Neural crest cell (in vitro differentiated cells): ENCODE measurements at regions not wholly inside any gene's neighbourhood (a gene's known extent, or its start where the extent isn't known, plus 50 kb on each side); places are given as distances from the start of the nearest gene placed in this dataset.
"Not testable (repeated sequence)": the region's sequence is repeated elsewhere in the genome, so short reads cannot be mapped to it uniquely, and the experiment has no call there.

Source experiments
- DNase-seq: peaks from one replicate; pipeline ENCODE4 v3.0.0; 2021; ENCODE audit warnings: low read depth, mixed read lengths, low spot score
- H3K27ac Mint-ChIP-seq: one replicate; pipeline ENCODE4 v1.8.0; 2021; ENCODE audit warnings: mild to moderate bottlenecking, mixed read lengths; ENCODE audit not compliant: unreplicated experiment
- H3K27me3 Mint-ChIP-seq: 2 replicates; pipeline ENCODE4 v1.8.0; 2021; ENCODE audit warnings: low read depth, mild to moderate bottlenecking, mixed read lengths
- H3K36me3 Mint-ChIP-seq: 2 replicates; pipeline ENCODE4 v1.8.0; 2021; ENCODE audit warnings: low read depth, mild to moderate bottlenecking, mixed read lengths
- H3K4me1 Mint-ChIP-seq: 2 replicates; pipeline ENCODE4 v1.8.0; 2021; ENCODE audit warnings: mixed read lengths
- H3K4me3 Mint-ChIP-seq: one replicate; pipeline ENCODE4 v1.8.0; 2021; ENCODE audit warnings: mild to moderate bottlenecking, mixed read lengths
- H3K9me3 Mint-ChIP-seq: 2 replicates; pipeline ENCODE4 v1.8.0; 2021; ENCODE audit warnings: mixed read lengths
- TF ChIP-seq, protein P1 (sequence below): fragments of 200-600 bp; sonication (generic); conservative IDR thresholded peaks from 2 replicates; pipeline ENCODE4 v1.5.0; 2021; ENCODE audit warnings: antibody characterized with exemption, mild to moderate bottlenecking

DNA sequence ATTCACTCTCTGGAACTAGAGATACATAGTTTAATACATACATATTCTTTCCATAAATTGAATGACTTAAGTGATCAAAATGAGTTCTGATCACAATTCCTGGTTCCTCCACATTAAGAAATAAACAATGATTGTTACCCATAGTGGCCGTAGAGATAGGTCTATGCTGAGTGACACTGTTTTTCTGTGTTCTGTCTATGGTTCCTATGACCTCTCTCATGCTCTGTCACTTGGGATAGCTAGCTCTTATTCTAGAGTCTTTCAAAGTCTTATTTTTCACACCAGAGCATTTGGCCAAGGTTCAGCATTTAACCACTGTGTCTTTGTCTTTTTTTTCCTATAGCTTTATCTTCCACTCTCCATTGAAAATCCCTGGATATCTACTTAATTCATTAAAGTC lies 132.4 kb downstream of the GOLGA6L6 start:
- DNase-seq: no peak
- Mint-ChIP-seq H3K4me3 (no peak overlapping the region), H3K36me3 (peaks cover 4% of the 10 kb centered on the region), H3K27me3 (no peaks in the 10 kb centered on the region), H3K4me1 (no peaks in the 10 kb centered on the region), H3K9me3 (peaks cover 2% of the 10 kb centered on the region), H3K27ac (no peak overlapping the region)
- TF ChIP-seq, protein P1, sequence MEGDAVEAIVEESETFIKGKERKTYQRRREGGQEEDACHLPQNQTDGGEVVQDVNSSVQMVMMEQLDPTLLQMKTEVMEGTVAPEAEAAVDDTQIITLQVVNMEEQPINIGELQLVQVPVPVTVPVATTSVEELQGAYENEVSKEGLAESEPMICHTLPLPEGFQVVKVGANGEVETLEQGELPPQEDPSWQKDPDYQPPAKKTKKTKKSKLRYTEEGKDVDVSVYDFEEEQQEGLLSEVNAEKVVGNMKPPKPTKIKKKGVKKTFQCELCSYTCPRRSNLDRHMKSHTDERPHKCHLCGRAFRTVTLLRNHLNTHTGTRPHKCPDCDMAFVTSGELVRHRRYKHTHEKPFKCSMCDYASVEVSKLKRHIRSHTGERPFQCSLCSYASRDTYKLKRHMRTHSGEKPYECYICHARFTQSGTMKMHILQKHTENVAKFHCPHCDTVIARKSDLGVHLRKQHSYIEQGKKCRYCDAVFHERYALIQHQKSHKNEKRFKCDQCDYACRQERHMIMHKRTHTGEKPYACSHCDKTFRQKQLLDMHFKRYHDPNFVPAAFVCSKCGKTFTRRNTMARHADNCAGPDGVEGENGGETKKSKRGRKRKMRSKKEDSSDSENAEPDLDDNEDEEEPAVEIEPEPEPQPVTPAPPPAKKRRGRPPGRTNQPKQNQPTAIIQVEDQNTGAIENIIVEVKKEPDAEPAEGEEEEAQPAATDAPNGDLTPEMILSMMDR: no peak

DNA sequence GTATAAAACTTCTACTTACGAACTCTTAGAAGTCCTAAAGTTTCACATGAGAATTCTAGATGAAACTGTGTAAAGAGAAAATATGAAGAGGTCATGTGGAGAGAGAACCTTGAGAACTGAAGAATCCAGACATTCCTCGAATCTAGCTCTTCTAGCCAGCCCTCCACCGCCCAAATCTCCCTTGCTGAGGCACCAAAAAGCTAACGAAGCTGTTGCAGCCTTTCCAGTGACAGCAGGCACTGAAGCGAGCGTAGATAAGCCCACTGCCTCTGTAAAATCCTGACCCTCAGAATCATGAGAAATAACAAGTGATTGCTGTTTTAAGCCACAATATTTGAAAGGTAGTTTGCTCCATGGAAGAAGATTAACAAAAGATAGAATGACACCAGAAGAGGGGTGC lies 134.0 kb downstream of the GOLGA6L6 start:
- H3K27me3 Mint-ChIP-seq: no peaks in the 10 kb centered on the region
- no peak overlapping the region for H3K4me3 Mint-ChIP-seq
- H3K9me3 Mint-ChIP-seq: peaks cover 2% of the 10 kb centered on the region
- TF ChIP-seq, protein P1: no peak
- DNase-seq: no peak
- H3K36me3 Mint-ChIP-seq: peaks cover 2% of the 10 kb centered on the region
- no peaks in the 10 kb centered on the region for H3K4me1 Mint-ChIP-seq
- H3K27ac Mint-ChIP-seq: no peak overlapping the region

DNA sequence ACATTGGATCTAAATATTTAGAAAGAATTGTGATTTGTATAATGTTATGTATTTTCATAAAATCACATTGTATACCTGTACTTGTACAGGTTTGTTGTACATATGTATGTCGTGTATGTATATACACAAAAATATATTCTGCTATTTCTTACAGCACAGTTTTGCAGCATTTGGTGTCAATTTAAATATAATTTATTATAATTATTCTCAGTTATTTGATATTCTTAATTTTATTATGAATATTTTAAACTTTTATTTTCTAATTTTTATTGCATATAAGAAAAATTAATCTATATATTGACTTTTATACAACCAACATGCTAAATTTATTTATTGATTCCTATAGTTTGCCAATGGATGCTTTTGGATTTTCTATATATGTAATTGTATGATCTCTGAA lies 137.0 kb downstream of the GOLGA6L6 start:
- not testable (repeated sequence) for H3K27me3 Mint-ChIP-seq, H3K9me3 Mint-ChIP-seq, H3K4me1 Mint-ChIP-seq, H3K27ac Mint-ChIP-seq, H3K36me3 Mint-ChIP-seq, DNase-seq, H3K4me3 Mint-ChIP-seq

DNA sequence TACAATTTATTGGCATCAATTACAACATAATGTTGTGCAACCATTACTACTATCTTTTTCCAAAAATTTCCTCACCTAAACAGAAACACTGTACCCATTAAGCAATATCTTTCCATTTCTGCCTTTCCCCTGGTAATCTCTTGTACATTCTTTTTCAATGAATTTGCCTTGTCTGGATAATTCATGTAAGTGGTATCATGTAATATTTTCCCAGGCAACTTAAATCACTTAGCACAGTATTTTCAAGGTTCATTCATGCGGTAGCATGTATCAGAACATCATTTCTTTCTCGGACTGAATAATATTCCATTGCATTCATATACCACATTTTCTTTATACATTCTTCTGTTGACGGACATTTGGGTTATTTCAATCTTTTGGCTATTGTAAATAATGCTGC lies 139.0 kb downstream of the GOLGA6L6 start:
- not testable (repeated sequence) for H3K4me3 Mint-ChIP-seq, H3K9me3 Mint-ChIP-seq, H3K27me3 Mint-ChIP-seq, H3K27ac Mint-ChIP-seq, H3K36me3 Mint-ChIP-seq, DNase-seq, H3K4me1 Mint-ChIP-seq

DNA sequence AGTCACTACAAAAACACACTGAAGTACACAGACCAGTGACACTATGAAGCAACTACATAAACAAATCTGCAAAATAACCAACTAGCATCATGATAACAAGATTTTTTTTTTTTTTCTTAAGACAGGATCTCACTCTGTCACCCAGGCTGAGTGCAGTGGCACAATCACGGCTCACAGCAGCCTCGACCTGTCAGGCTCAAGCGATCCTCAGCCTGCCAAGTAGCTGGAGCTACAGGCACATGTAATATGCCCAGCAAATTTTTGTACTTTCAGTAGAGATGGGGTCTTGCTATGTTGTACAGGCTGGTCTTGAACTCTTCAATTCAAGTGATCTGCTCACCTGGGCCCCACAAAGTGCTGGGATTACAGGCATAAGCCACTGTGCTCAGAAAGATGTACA lies 140.5 kb downstream of the GOLGA6L6 start:
- not testable (repeated sequence) for H3K4me1 Mint-ChIP-seq, H3K36me3 Mint-ChIP-seq, H3K4me3 Mint-ChIP-seq, H3K27me3 Mint-ChIP-seq, H3K9me3 Mint-ChIP-seq, H3K27ac Mint-ChIP-seq, DNase-seq

DNA sequence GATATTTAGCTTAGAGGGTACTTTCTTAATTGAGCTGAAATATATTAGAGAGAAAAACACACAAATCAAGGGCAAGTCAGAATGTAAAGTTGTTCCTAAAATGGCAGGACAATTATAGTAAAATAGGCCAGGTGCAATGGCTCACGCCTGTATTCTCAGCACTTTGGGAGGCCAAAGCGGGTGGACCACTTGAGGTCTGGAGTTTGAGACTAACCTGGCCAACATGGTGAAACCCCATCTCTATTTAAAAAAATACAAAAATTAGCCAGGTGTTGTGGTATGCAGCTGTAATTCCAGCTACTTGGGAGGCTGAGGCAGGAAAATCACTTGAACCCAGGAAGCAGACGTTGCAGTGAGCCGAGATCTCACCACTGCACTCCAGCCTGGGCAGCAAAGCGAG lies 142.9 kb downstream of the GOLGA6L6 start:
- not testable (repeated sequence) for H3K36me3 Mint-ChIP-seq, H3K27ac Mint-ChIP-seq, H3K9me3 Mint-ChIP-seq, H3K27me3 Mint-ChIP-seq, H3K4me3 Mint-ChIP-seq, DNase-seq, H3K4me1 Mint-ChIP-seq

DNA sequence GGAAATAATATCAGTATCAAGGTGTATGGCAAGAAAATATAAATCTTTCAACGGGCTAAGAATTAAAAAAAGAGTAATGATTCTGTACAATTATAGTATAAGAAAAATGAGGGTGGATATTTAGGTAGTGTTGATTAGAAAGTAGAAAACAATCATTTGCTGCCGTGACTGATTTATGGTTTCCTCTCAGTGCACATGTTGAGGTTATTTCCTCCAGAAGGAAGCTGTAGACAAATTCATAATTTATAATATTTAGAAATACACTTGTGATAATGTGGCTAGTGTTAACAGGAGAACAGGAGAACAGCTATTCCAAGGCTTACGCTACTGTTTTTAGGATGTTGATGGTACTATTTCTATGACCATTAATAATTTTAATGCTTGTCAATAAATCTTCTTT lies 153.4 kb downstream of the GOLGA6L6 start:
- H3K4me1 Mint-ChIP-seq, DNase-seq, H3K4me3 Mint-ChIP-seq, H3K36me3 Mint-ChIP-seq, H3K27ac Mint-ChIP-seq, H3K9me3 Mint-ChIP-seq, H3K27me3 Mint-ChIP-seq: not testable (repeated sequence)

DNA sequence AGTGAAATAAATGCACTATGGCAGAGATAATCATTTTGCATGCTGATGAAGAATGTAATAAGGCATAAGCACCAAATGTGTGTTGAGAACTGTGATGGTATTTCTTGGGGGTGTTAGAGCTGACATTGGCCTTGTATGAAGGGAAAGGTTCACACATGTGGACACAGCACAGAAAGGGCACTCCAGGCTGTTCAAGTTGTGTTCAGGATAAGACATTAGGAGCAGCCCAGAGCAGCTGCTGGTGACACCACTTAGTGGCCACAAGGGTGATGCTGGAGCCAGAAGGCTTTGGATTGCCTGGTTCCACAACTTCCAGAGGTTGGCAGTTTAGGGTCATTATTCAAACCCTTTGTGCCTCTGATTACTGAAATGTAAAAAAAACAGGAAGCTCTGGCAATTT lies 155.4 kb downstream of the GOLGA6L6 start:
- H3K36me3 Mint-ChIP-seq: no peaks in the 10 kb centered on the region
- TF ChIP-seq, protein P1: no peak
- no peak for DNase-seq
- no peaks in the 10 kb centered on the region for H3K27me3 Mint-ChIP-seq
- H3K9me3 Mint-ChIP-seq: no peaks in the 10 kb centered on the region
- no peak overlapping the region for H3K4me3 Mint-ChIP-seq
- no peaks in the 10 kb centered on the region for H3K4me1 Mint-ChIP-seq
- H3K27ac Mint-ChIP-seq: no peak overlapping the region

DNA sequence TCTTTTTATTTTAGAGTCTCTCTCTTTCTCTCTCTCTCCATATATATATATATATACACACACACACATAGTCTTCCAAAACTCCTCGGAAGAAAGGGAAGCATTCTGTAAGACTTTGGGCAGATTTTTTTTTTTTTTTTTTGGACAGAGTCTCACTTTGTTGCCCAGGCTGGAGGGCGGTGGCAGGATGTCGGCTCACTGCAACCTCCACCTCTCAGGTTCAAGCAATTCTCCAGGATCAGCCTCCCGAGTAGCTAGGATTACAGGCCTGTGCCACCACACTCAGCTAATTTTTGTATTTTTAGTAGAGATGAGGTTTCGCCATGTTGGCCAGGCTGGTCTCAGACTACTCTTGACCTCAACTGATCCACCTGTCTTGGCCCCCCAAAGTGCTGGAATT lies 161.4 kb downstream of the GOLGA6L6 start:
- not testable (repeated sequence) for DNase-seq, H3K27me3 Mint-ChIP-seq, H3K9me3 Mint-ChIP-seq, H3K4me1 Mint-ChIP-seq, H3K36me3 Mint-ChIP-seq, H3K27ac Mint-ChIP-seq, H3K4me3 Mint-ChIP-seq
